C4-2B (cell line): ENCODE measurements at regions not wholly inside any gene's neighbourhood (a gene's known extent, or its start where the extent isn't known, plus 50 kb on each side); places are given as distances from the start of the nearest gene placed in this dataset.

Source experiments
- H3K27ac ChIP-seq: fragments of 450-650 bp; 2 replicates; pipeline ENCODE4 v1.5.1; 2017
- CTCF ChIP-seq: fragments of 450-650 bp; conservative IDR thresholded peaks from 2 replicates; pipeline ENCODE4 v1.5.1; 2017; ENCODE audit warnings: mild to moderate bottlenecking
- ZFX ChIP-seq: fragments of 450-650 bp; IDR thresholded peaks from 2 replicates; pipeline ENCODE4 v1.6.1; 2017

GRCh38 chr18:8554354-8554753, 54.9 kb upstream of the RAB12 start:
- no peak for TF ChIP-seq ZFX
- no peak for TF ChIP-seq CTCF
- no peak overlapping the region for H3K27ac ChIP-seq

- no peak overlapping the region for H3K27ac ChIP-seq
- no peak for TF ChIP-seq CTCF
- no peak for TF ChIP-seq ZFX
Observed at GRCh38 chr18:8556424-8556823, 52.8 kb upstream of the RAB12 start.
